SJSA1 (cell line): ENCODE measurements at regions not wholly inside any gene's neighbourhood (a gene's known extent, or its start where the extent isn't known, plus 50 kb on each side); places are given as distances from the start of the nearest gene placed in this dataset.

Experiments used
- DNase-seq, 2 experiments: peaks; one replicate each; pipeline ENCODE4 v3.0.0-alpha.2; 2015 to 2020; ENCODE audit warnings: low spot score in 2 of 2, low read depth in 1 of 2
- H3K27ac ChIP-seq: fragments of 250-450 bp; sonication (Bioruptor Pico); 2 replicates; pipeline ENCODE4 v1.5.1; 2020; ENCODE audit warnings: mild to moderate bottlenecking, moderate library complexity
- H3K27me3 ChIP-seq: fragments of 250-450 bp; sonication (Bioruptor Pico); replicated peaks from 2 replicates; pipeline ENCODE4 v1.5.1; 2020; ENCODE audit warnings: mild to moderate bottlenecking, moderate library complexity
- H3K36me3 ChIP-seq: fragments of 250-450 bp; sonication (Bioruptor Pico); 2 replicates; pipeline ENCODE4 v1.5.1; 2020; ENCODE audit warnings: mild to moderate bottlenecking
- H3K4me1 ChIP-seq: fragments of 250-450 bp; sonication (Bioruptor Pico); replicated peaks from 2 replicates; pipeline ENCODE4 v1.6.1; 2021; ENCODE audit warnings: mild to moderate bottlenecking
- H3K4me3 ChIP-seq: fragments of 250-450 bp; sonication (Bioruptor Pico); 2 replicates; pipeline ENCODE4 v1.5.1; 2020; ENCODE audit warnings: mild to moderate bottlenecking
- H3K9me3 ChIP-seq: fragments of 250-450 bp; sonication (Bioruptor Pico); replicated peaks from 2 replicates; pipeline ENCODE4 v1.5.1; 2020; ENCODE audit warnings: mild to moderate bottlenecking

DNA sequence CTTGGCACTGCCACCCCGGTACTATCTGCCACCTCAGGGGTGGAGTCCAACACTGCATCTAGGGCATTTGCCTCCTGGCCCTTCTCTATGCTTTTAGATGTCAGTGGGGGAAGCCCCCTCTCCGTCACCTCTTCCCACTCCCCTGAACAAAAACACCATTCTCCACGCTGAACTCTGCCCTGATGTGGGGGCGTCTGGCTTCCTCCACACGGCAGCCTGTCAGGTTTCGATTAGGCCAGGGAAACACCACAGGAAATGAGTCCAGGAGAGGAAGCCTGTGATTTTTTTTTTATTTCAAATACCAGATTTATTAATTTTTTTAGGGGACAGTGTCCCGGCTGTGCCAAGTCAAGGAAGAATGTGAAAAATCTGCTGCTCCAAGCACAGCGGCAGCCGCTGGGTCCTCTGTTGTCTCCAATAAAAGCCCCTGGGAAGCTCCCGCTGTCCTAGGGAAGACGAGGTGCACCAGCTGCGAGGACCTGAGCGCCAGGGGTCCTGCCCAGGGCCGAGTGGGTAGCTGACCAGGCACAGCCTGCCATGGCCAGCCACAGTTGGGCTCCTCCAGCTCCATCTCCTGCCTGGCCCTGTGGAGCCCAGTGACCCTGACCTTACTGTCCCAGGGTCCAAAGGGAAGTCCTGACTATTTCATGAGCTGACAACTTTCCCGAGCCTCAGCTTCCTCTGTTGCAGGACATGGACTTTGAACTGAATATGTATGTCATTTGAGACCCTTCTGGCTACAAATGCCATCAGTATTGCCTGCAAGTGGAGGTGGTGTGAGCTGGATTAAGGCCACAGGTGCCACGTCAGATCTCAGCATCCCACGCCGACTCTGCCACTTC lies 336.7 kb downstream of the FOXL1 start:
- Histone ChIP-seq H3K4me3 (no peak overlapping the region), H3K4me1 (peaks cover 17% of the 10 kb centered on the region), H3K9me3 (no peaks in the 10 kb centered on the region), H3K27me3 (no peaks in the 10 kb centered on the region), H3K27ac (no peak overlapping the region), H3K36me3 (no peaks in the 10 kb centered on the region)
- no peak for DNase-seq

GRCh38 chr16:86917471-86918365 lies 339.4 kb downstream of the FOXL1 start:
- no peak overlapping the region for H3K27ac ChIP-seq
- no peaks in the 10 kb centered on the region for H3K27me3 ChIP-seq
- no peak for DNase-seq
- peaks cover 5% of the 10 kb centered on the region; the same call in 1 of the 2 replicates for H3K9me3 ChIP-seq
- H3K4me3 ChIP-seq: no peak overlapping the region
- no peaks in the 10 kb centered on the region for H3K36me3 ChIP-seq
- no peaks in the 10 kb centered on the region for H3K4me1 ChIP-seq

DNA sequence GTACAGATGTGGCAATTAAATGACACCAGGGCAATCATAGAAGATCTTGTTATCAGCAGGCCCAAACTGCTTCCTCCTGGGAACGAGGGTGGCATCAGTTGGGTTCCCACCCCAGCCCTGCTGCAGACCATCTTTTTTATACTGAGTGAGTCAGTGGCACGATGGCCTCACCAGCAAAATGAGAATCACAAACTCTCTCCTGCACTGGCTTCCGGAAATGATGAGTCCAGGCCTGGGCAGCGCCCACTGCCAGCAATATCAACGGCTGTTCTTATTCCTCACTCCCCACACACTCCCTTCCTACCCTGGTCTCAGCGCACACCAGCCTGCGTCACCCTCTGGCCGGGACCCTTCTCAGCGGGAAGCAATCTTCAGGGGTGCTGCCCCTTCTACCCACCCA lies 340.3 kb downstream of the FOXL1 start:
- H3K27me3 ChIP-seq: no peaks in the 10 kb centered on the region
- no peak overlapping the region for H3K4me3 ChIP-seq
- no peak for DNase-seq
- H3K9me3 ChIP-seq: peaks cover 5% of the 10 kb centered on the region; the same call in 1 of the 2 replicates
- peaks cover under 1% of the 10 kb centered on the region; the same call in 1 of the 2 replicates for H3K4me1 ChIP-seq
- no peaks in the 10 kb centered on the region for H3K36me3 ChIP-seq
- H3K27ac ChIP-seq: no peak overlapping the region

- no peak overlapping the region for H3K4me3 ChIP-seq
- no peaks in the 10 kb centered on the region for H3K36me3 ChIP-seq
- H3K27me3 ChIP-seq: no peaks in the 10 kb centered on the region
- H3K4me1 ChIP-seq: peaks cover 4% of the 10 kb centered on the region
- peaks cover 5% of the 10 kb centered on the region; the same call in 1 of the 2 replicates for H3K9me3 ChIP-seq
- DNase-seq: no peak
- H3K27ac ChIP-seq: no peak overlapping the region
These were observed 340.7 kb downstream of the FOXL1 start for GRCh38 chr16:86919078-86919477.

DNA sequence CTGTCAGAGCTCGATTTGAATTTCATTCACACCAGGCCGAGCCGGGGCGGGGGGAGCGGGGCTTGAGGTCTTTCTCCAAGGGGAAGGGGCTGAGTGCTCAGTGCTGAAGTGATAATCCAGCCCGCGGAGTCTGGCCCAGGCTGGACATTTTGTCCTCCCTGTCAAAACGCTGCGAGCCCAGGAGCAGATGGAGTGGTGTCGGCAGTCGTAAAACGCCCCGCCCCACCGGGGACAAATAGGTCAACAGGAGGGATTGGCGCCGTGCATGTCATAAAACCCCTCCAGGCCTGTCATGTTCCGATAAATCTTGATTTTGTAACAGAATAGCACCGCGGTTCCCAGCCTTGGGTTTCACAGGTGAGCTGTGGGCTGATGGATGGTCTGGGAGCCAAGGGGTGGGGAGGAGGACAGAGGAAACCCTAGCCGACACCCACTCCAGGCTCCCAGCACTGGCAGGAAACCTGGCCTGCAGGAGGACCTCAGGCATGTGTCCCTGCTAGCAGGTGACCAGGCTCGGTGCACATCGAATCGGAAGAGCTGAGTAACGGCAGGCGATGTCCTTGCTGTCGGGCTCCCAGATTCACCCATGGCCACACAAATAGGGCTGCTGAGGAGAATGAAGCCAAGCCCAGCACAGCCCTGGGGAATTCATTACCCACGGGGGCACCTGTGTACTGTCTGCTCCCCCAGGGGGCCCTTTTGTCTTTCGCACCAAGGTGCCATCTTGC lies 341.4 kb downstream of the FOXL1 start:
- DNase-seq: no peak
- H3K27ac ChIP-seq: no peak overlapping the region
- no peak overlapping the region for H3K4me3 ChIP-seq
- H3K27me3 ChIP-seq: no peaks in the 10 kb centered on the region
- peaks cover 5% of the 10 kb centered on the region; the same call in 1 of the 2 replicates for H3K9me3 ChIP-seq
- peaks cover 11% of the 10 kb centered on the region for H3K4me1 ChIP-seq
- H3K36me3 ChIP-seq: no peaks in the 10 kb centered on the region

- DNase-seq: no peak
- Histone ChIP-seq H3K4me1 (peaks cover 18% of the 10 kb centered on the region), H3K27ac (no peak overlapping the region), H3K36me3 (no peaks in the 10 kb centered on the region), H3K4me3 (no peak overlapping the region), H3K27me3 (no peaks in the 10 kb centered on the region), H3K9me3 (peaks cover 5% of the 10 kb centered on the region; the same call in 1 of the 2 replicates)
These were observed 342.9 kb downstream of the FOXL1 start for GRCh38 chr16:86921289-86921688.

DNA sequence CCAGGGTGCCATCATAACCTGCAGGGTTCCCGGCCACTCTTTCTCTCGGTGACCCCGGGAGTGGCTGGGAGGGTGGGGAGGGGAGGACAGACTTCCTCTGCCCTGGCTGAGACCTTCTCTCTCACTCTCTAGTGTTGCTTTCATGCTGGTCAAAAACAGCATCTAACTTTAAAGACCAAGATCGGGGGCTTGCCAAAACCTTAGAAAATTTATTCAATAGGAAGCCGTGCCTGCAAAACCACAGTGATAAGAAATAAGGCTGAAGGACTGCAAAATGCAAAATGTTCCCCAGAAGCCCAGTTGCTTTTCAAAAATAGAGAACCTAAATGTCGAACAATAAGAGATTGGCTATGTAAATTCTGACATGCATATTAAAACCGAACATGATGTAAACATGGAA lies 344.0 kb downstream of the FOXL1 start:
- no peak for DNase-seq
- H3K4me3 ChIP-seq: no peak overlapping the region

DNA sequence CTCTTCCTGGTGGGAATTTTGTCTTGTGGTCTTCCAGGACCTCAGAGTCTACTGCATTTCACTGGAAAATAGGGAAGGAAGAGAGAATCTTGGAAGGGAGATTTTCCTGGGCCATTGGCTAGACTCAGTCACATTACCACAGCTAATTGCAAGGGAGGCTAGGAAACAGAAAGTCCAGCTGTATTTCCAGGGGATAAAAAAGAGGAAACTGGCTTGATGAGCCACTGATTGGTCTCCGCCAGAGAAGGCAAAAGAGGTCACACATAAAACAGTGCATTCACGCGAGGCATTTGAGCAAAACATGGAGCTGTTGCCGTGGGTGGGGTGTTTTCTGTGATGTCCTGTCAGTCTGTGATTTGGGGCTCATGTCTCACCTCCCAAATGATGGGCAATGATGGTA lies 345.3 kb downstream of the FOXL1 start:
- H3K36me3 ChIP-seq: no peaks in the 10 kb centered on the region
- no peak overlapping the region for H3K27ac ChIP-seq
- H3K4me1 ChIP-seq: peaks cover 18% of the 10 kb centered on the region
- no peak for DNase-seq
- H3K27me3 ChIP-seq: no peaks in the 10 kb centered on the region
- H3K4me3 ChIP-seq: no peak overlapping the region
- peaks cover 5% of the 10 kb centered on the region; the same call in 1 of the 2 replicates for H3K9me3 ChIP-seq

More for the DNA sequence above, 344.0 kb downstream of the FOXL1 start:
- no peaks in the 10 kb centered on the region for H3K27me3 ChIP-seq
- peaks cover 5% of the 10 kb centered on the region; the same call in 1 of the 2 replicates for H3K9me3 ChIP-seq
- no peak overlapping the region for H3K27ac ChIP-seq
- no peaks in the 10 kb centered on the region for H3K36me3 ChIP-seq
- peaks cover 18% of the 10 kb centered on the region for H3K4me1 ChIP-seq

- Histone ChIP-seq H3K27ac (no peak overlapping the region), H3K4me1 (peaks cover 18% of the 10 kb centered on the region), H3K9me3 (peaks cover 5% of the 10 kb centered on the region; the same call in 1 of the 2 replicates), H3K27me3 (no peaks in the 10 kb centered on the region), H3K36me3 (no peaks in the 10 kb centered on the region), H3K4me3 (no peak overlapping the region)
- peak; percentile 42 to 71 for DNase-seq
These were observed 346.2 kb downstream of the FOXL1 start for GRCh38 chr16:86924537-86924936.

DNA sequence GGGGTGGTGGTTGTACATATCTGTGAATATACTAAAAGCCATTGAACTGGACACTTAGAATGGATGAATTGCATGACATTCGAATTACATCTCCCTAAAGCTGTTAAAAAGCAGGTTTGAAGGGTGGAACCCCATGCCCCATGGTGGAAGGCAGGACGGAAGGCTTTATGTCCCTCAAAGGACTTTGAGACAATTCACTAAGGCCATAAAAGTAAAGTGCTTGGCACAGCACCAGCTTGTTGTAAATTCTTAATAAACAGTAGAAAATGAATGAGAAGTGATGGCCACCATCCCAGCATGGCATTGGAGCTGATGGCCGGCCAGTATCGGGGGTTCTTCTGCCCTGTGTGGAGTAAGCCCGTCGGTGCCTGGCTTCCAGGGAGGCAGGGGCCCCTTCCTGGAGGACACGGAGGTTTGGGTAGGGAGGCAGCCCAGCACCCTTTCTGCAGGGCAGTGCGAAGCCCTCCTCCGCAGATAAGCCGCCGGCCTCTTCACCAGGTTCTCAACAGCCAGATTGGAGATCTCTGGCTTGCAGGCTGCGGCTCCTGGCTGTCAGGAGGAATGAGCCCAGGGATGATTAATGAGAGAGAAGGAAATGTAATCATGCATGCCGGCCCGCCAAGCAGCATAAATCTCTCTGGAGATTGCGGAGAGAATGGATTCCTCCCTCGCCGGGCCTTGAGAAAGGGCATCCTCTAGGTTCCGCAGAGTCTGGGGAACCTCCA lies 346.9 kb downstream of the FOXL1 start:
- DNase-seq: no peak
- Histone ChIP-seq H3K27ac (no peak overlapping the region), H3K36me3 (no peaks in the 10 kb centered on the region), H3K4me3 (no peak overlapping the region), H3K9me3 (peaks cover 5% of the 10 kb centered on the region; the same call in 1 of the 2 replicates), H3K4me1 (peaks cover 20% of the 10 kb centered on the region), H3K27me3 (no peaks in the 10 kb centered on the region)

- H3K27ac ChIP-seq: no peak overlapping the region
- H3K4me1 ChIP-seq: peaks cover 30% of the 10 kb centered on the region
- H3K4me3 ChIP-seq: no peak overlapping the region
These were observed 348.1 kb downstream of the FOXL1 start for GRCh38 chr16:86926181-86927094.

GRCh38 chr16:86927699-86928098 lies 349.4 kb downstream of the FOXL1 start:
- H3K9me3 ChIP-seq: no peaks in the 10 kb centered on the region
- H3K4me1 ChIP-seq: peaks cover 42% of the 10 kb centered on the region
- H3K4me3 ChIP-seq: no peak overlapping the region
- H3K36me3 ChIP-seq: no peaks in the 10 kb centered on the region
- H3K27me3 ChIP-seq: no peaks in the 10 kb centered on the region
- no peak for DNase-seq
- H3K27ac ChIP-seq: no peak overlapping the region

More at GRCh38 chr16:86926181-86927094, 348.1 kb downstream of the FOXL1 start:
- DNase-seq: no peak
- Histone ChIP-seq H3K9me3 (peaks cover under 1% of the 10 kb centered on the region; the same call in 1 of the 2 replicates), H3K36me3 (no peaks in the 10 kb centered on the region), H3K27me3 (no peaks in the 10 kb centered on the region)
